Lower leg skin (tissue), 4 donors: ENCODE measurements at regions not wholly inside any gene's neighbourhood (a gene's known extent, or its start where the extent isn't known, plus 50 kb on each side); places are given as distances from the start of the nearest gene placed in this dataset.

Experiments
- DNase-seq, 2 donors: peaks; one replicate each; pipeline ENCODE4 v3.0.0-alpha.2; 2019; ENCODE audit warnings: low spot score in 2 of 2
- H3K4me3 ChIP-seq: fragments of 200-600 bp; sonication (generic); 2 replicates; pipeline ENCODE4 v1.5.1; 2017; ENCODE audit warnings: mild to moderate bottlenecking, low read depth; ENCODE audit not compliant: poor library complexity, severe bottlenecking
- CTCF ChIP-seq, 3 donors: fragments of 450-650 bp; IDR thresholded peaks; one replicate each; pipeline ENCODE4 v1.5.1; 2016; ENCODE audit warnings: antibody characterized with exemption in 3 of 3, mild to moderate bottlenecking in 3 of 3, moderate library complexity in 2 of 3
- POLR2A ChIP-seq, 2 donors: fragments of 450-650 bp; IDR thresholded peaks; one replicate each; pipeline ENCODE4 v1.6.1; 2016 to 2017; ENCODE audit warnings: antibody characterized with exemption in 2 of 2, mild to moderate bottlenecking in 1 of 2, moderate library complexity in 1 of 2
- WGBS, 2 donors: methylation state at CpG; one replicate each; pipeline ENCODE4 v1.1.5; 2018; 5-methylcytosine and 5-hydroxymethylcytosine counted together
- intact Hi-C: fragments of 100-400 bp; cut with DNase I; formaldehyde crosslinking; loops from one replicate; pipeline ENCODE4 v1.15.0; 2023; ENCODE audit warnings: low total_unique reads

GRCh38 chr12:24062642-24063245 is 113.3 kb upstream of the SOX5 start:
- WGBS, 2 donors: 35 to 46% methylated on average over 1 of the region's 1 CpG
- intact Hi-C loops: no loop called here

GRCh38 chr12:24060089-24060488 is 110.6 kb upstream of the SOX5 start:
- intact Hi-C loops: no loop called here
- DNase-seq: no peak
- TF ChIP-seq CTCF (IDR thresholded peaks at IDR 0.05) (no peak), POLR2A (IDR thresholded peaks at IDR 0.05) (no peak)
- H3K4me3 ChIP-seq: no peak overlapping the region
- 96 to 97% methylated on average over 1 of the region's 1 CpG for WGBS, 2 donors

More at GRCh38 chr12:24062642-24063245, 113.3 kb upstream of the SOX5 start:
- H3K4me3 ChIP-seq: no peak overlapping the region
- TF ChIP-seq CTCF (IDR thresholded peaks at IDR 0.05) (no peak), POLR2A (IDR thresholded peaks at IDR 0.05) (no peak)
- no peak for DNase-seq

- no peak overlapping the region for H3K4me3 ChIP-seq
- intact Hi-C loops: no loop called here
- DNase-seq: no peak
- no peak for TF ChIP-seq POLR2A (IDR thresholded peaks at IDR 0.05)
- TF ChIP-seq CTCF (IDR thresholded peaks at IDR 0.05): no peak
- whole genome bisulfite sequencing, 2 donors: 60 to 64% methylated on average over 4 of the region's 4 CpGs
These were observed 108.5 kb upstream of the SOX5 start for GRCh38 chr12:24057920-24058476.

- TF ChIP-seq POLR2A (IDR thresholded peaks at IDR 0.05): no peak
- TF ChIP-seq CTCF (IDR thresholded peaks at IDR 0.05): no peak
- intact Hi-C loops: no loop called here
These were observed 106.3 kb upstream of the SOX5 start for GRCh38 chr12:24055747-24056146.

GRCh38 chr12:24054416-24054815 is 104.9 kb upstream of the SOX5 start:
- DNase-seq: no peak

More at GRCh38 chr12:24055747-24056146, 106.3 kb upstream of the SOX5 start:
- DNase-seq: no peak
- 74 to 90% methylated on average over 1 of the region's 1 CpG for WGBS, 2 donors
- no peak overlapping the region for H3K4me3 ChIP-seq

More at GRCh38 chr12:24054416-24054815, 104.9 kb upstream of the SOX5 start:
- intact Hi-C loops: no loop called here
- no peak overlapping the region for H3K4me3 ChIP-seq
- WGBS, 2 donors: 69 to 80% methylated on average over 3 of the region's 3 CpGs
- TF ChIP-seq POLR2A (IDR thresholded peaks at IDR 0.05): no peak
- no peak for TF ChIP-seq CTCF (IDR thresholded peaks at IDR 0.05)
